ENCODE measurements at regions not wholly inside any gene's neighbourhood (a gene's known extent, or its start where the extent isn't known, plus 50 kb on each side); places are given as distances from the start of the nearest gene placed in this dataset.

- DNase-seq (ENCODE audit: low spot score), result no peak
- no peak for TF ChIP-seq CTCF (IDR thresholded peaks at IDR 0.05; ENCODE audit: borderline replicate concordance, control extremely low read depth, extremely low read depth, insufficient read depth, missing control alignments)
- in situ Hi-C loops (cut with MboI; ENCODE audit: low sequenced_read_pairs, unreplicated experiment), result loop anchor here (5.0 kb wide), 1 partner anchor 167 kb away; no protein-coding TSS in a partner anchor
These were observed 123.6 kb upstream of the STK17B start for GRCh38 chr2:196295005-196295404.

GRCh38 chr2:196298106-196298723 is 126.8 kb upstream of the STK17B start:
- in situ Hi-C loops (cut with MboI; ENCODE audit: low sequenced_read_pairs, unreplicated experiment), result loop anchor here (5.0 kb wide), 1 partner anchor 164 kb away; no protein-coding TSS in a partner anchor
- peak; percentile 35 for TF ChIP-seq CTCF (IDR thresholded peaks at IDR 0.05; ENCODE audit: borderline replicate concordance, control extremely low read depth, extremely low read depth, insufficient read depth, missing control alignments)
- DNase-seq (ENCODE audit: low spot score), result peak; percentile 30

- in situ Hi-C loops (cut with MboI; ENCODE audit: low sequenced_read_pairs, unreplicated experiment), result no loop called here
- no peak for TF ChIP-seq CTCF (IDR thresholded peaks at IDR 0.05; ENCODE audit: borderline replicate concordance, control extremely low read depth, extremely low read depth, insufficient read depth, missing control alignments)
- no peak for DNase-seq (ENCODE audit: low spot score)
These were observed 136.5 kb upstream of the STK17B start for GRCh38 chr2:196307775-196308305.

- in situ Hi-C loops (cut with MboI; ENCODE audit: low sequenced_read_pairs, unreplicated experiment), result no loop called here
- DNase-seq (ENCODE audit: low spot score), result no peak
- no peak for TF ChIP-seq CTCF (IDR thresholded peaks at IDR 0.05; ENCODE audit: borderline replicate concordance, control extremely low read depth, extremely low read depth, insufficient read depth, missing control alignments)
These were observed 138.3 kb upstream of the STK17B start for GRCh38 chr2:196309691-196310090.

- no peak for TF ChIP-seq CTCF (IDR thresholded peaks at IDR 0.05; ENCODE audit: borderline replicate concordance, control extremely low read depth, extremely low read depth, insufficient read depth, missing control alignments)
- in situ Hi-C loops (cut with MboI; ENCODE audit: low sequenced_read_pairs, unreplicated experiment), result no loop called here
- DNase-seq (ENCODE audit: low spot score), result no peak
These were observed 142.8 kb upstream of the STK17B start for GRCh38 chr2:196314157-196314556.

GRCh38 chr2:196314780-196315179 is 143.4 kb upstream of the STK17B start:
- in situ Hi-C loops (cut with MboI; ENCODE audit: low sequenced_read_pairs, unreplicated experiment), result no loop called here
- no peak for TF ChIP-seq CTCF (IDR thresholded peaks at IDR 0.05; ENCODE audit: borderline replicate concordance, control extremely low read depth, extremely low read depth, insufficient read depth, missing control alignments)
- DNase-seq (ENCODE audit: low spot score), result no peak

All from GM13976 (cell line).